ENCODE measurements at regions not wholly inside any gene's neighbourhood (a gene's known extent, or its start where the extent isn't known, plus 50 kb on each side); places are given as distances from the start of the nearest gene placed in this dataset.

GRCh38 chr2:180343528-180344345 is 336.6 kb upstream of the CWC22 start:
- no peak for DNase-seq

- DNase-seq: no peak
Measured at GRCh38 chr2:180337136-180337535, 330.0 kb upstream of the CWC22 start.

- DNase-seq: no peak
Measured at GRCh38 chr2:180336550-180336949, 329.5 kb upstream of the CWC22 start.

- no peak for DNase-seq
Measured at GRCh38 chr2:180334514-180334913, 327.4 kb upstream of the CWC22 start.

GRCh38 chr2:180328795-180329422 is 321.8 kb upstream of the CWC22 start:
- DNase-seq: no peak

GRCh38 chr2:180327185-180327584 is 320.1 kb upstream of the CWC22 start:
- DNase-seq: no peak

GRCh38 chr2:180325416-180326120 is 318.5 kb upstream of the CWC22 start:
- no peak for DNase-seq

- DNase-seq: no peak
Measured at GRCh38 chr2:180324182-180324581, 317.1 kb upstream of the CWC22 start.

- DNase-seq: no peak
Measured at GRCh38 chr2:180322781-180323180, 315.7 kb upstream of the CWC22 start.

- DNase-seq: no peak
Measured at GRCh38 chr2:180319586-180320405, 312.7 kb upstream of the CWC22 start.

GRCh38 chr2:180314086-180314485 is 307.0 kb upstream of the CWC22 start:
- no peak for DNase-seq

GRCh38 chr2:180312542-180312941 is 305.4 kb upstream of the CWC22 start:
- DNase-seq: no peak

GRCh38 chr2:180307096-180307495 is 300.0 kb upstream of the CWC22 start:
- no peak for DNase-seq

GRCh38 chr2:180306346-180306745 is 299.2 kb upstream of the CWC22 start:
- DNase-seq: no peak

- DNase-seq: no peak
Measured at GRCh38 chr2:180291552-180292421, 284.7 kb upstream of the CWC22 start.

GRCh38 chr2:180291060-180291459 is 284.0 kb upstream of the CWC22 start:
- DNase-seq: no peak

GRCh38 chr2:180289627-180290026 is 282.5 kb upstream of the CWC22 start:
- DNase-seq: no peak

GRCh38 chr2:180279581-180279980 is 272.5 kb upstream of the CWC22 start:
- no peak for DNase-seq

GRCh38 chr2:180276733-180277132 is 269.6 kb upstream of the CWC22 start:
- DNase-seq: no peak

GRCh38 chr2:180268006-180268405 is 260.9 kb upstream of the CWC22 start:
- no peak for DNase-seq

- no peak for DNase-seq
Measured at GRCh38 chr2:180261976-180262375, 254.9 kb upstream of the CWC22 start.

- no peak for DNase-seq
Measured at GRCh38 chr2:180258579-180258978, 251.5 kb upstream of the CWC22 start.
